NCI-H1105 (cell line): ENCODE measurements at regions not wholly inside any gene's neighbourhood (a gene's known extent, or its start where the extent isn't known, plus 50 kb on each side); places are given as distances from the start of the nearest gene placed in this dataset.
"Not testable (repeated sequence)": the region's sequence is repeated elsewhere in the genome, so short reads cannot be mapped to it uniquely, and the experiment has no call there.

ENCODE experiments used
- DNase-seq: peaks from one replicate; lab custom pipeline; 2025; lab: John Stamatoyannopoulos, UW

DNA sequence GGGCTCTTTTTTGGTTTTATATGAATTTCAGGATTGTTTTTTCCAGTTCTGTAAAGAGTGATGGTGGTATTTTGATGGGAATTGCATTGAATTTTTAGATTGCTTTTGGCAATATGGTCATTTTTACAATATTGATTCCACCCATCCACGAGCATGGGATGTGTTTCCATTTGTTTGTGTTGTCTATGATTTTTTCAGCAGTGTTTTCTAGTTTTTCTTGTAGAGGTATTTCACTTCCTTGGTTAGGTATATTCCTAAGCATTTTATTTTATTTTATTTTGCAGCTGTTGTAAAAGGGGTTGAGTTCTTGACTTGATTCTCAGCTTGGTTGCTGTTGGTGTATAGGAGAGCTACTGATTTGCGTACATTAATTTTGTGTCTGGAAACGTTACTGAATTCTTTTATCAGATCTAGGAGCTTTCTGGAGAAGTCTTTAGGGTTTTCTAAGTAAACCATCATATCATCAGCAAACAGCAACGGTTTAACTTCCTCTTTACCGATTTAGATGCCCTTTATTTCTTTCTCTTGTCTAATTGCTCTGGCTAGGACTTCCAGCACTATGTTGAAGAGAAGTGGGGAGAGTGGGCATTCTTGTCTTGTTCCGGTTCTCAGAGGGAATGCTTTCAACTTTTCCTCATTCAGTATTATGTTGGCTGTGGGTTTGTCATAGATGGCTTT is 69.4 kb upstream of the GNG12 start:
- not testable (repeated sequence) for DNase-seq

DNA sequence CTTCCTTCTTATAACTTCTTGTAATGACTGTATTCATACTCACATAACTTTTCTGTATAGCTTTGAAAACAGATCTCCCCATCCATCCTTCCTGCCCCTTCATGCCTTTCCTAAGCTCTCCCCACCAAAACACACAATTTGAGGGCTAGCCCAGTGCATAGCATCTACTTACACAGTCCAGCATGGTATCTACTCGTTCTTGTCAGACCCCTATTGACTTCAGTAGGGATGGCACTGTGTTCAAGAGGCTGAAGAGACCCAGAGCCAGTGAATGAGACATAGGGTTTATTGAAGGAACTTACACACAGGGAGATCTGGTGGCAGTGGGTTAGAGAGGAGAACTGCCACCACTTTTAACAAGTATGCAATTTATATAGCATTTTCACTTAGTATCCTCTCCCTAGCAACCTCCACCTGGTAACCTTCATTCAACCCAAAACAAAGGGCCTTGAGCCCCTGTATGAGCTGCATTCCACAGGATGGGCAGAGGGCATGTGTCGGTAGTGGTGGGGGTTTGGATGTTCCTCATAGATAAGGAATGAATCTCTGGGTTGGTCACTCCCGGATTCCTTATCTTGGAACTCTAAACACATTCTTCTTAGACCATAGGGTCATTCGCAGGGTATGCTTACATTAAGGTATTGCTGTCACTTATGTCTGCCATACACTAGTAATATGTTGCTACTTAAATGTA is 64.9 kb upstream of the GNG12 start:
- DNase-seq: no peak

DNA sequence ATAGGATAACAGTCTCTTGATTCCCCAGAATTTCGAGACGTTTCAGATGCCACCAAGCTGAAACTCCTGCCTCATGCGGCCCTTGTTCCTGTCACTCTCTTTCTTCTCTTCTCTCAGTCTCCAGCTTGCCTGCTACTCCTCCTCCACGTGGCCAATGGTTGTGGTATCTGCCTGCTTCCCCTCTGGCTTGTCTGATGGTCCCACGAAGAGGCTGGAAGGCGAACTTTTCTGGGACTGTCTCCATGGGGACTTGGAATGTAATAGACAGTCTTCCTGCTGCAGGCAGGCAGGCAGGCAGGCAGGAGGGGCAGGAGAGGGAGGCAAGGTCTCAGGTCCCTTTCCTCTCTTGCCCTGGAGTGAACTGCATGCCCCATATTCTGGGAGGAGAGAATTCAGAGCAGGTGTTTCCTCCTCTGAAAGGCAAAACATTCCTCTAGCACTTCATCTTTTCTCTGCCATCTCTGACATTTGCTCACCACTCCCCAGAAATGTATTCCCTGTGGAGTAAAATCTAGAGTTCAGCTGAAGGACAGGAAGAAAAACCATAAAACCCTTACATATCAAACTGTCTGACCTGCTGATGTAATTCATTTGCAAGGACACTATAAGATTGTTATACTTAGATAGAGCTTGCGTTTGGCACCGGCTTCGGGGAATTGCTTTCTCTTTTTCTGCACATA is 64.1 kb upstream of the GNG12 start:
- DNase-seq: no peak

DNA sequence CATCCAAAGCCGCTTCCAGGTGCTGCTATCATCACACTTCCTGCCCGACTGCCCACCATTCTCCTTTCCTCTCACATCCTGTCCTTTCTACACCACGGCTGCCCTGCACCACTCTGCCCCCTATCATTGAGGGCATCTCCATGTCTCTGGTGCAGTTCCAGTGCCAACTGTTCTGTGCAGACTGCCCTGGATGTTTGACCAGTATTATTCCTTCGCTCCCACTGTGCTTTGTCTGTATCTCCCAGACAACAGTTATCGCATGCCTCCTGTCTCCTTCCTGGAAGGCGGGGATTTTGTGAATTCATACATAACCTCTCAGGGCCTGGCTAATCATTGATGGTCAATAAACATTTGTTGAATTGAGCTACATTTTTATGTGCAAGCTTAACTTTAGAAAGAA is 63.6 kb upstream of the GNG12 start:
- no peak for DNase-seq

DNA sequence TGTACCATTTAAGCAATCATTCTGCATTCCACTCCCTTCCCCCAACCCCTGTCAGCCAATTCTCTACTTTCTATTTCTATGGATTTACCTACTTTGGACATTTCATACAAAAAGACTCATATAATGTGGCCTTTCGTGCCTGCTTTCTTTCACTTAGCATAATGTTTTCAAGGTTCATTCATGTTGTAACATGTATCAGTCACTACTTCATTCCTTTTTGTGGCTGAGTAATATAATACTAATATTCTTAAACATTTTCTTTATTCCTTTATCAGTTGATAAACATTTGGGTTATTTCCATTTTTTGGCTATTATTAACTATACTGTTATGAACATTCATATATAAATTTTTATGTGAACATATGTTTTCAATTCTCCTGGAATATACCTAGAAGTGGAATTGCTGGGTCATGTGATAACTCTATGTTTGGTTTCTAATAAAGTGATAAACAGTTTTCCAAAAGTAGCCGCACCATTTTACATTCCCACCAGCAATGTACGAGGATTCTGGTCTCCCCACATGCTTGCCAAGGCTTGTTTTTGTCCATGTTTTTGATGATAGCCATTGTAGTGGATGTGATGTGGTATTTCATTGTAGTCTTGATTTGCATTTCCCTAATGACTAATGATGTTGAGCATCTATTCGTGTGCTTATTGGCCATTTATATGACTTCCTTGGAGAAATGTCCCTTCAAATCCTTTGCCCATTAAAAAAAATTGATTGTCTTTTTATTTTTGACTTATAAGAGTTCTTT is 61.9 kb upstream of the GNG12 start:
- DNase-seq: no peak

DNA sequence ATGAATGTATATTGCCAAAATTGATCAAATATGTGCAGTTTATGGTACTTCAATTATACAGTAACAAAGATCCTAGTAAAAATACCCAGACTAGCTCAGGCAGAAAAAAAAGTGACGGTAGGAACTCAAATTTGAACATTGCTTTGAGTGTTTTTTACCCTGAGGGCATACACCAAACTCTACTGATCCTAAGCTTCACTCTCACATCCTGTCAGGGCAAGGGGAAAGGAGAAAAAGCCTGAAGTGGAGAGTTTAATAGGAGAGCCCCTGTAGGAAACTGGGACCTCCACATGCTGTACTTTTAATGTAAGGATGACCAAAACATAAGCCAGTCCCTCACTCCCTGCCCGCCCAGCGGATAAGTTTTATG is 59.8 kb upstream of the GNG12 start:
- no peak for DNase-seq

DNA sequence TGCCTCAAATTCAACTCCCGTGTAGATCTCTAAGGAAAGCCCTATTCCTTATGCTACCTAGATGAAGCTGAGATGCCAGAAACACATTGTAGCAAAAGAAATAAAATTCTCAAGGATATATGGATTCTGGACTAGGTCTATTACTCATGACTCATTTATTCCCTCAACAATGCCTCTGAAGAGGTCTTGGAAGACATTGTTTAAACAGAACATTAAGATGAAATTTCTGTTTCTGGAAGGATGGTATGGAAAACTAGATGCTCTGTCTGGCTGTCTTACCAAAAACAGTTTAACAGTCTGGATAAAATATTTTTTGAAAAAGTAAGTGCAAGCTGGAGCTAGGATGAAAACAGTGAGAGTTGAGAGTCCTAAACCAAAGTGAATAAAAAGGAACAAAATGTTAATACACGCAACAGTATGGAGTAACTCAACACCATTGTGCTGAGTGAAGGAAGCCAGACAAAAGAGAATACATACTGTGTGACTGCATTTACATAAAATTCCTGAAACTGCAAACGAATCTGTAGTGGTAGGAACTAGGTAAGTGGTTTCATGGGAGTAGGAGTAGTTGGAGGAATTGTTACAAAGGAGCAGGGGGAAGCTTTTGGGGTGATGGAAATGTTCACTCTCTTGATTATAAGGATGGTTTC is 59.3 kb upstream of the GNG12 start:
- DNase-seq: no peak

DNA sequence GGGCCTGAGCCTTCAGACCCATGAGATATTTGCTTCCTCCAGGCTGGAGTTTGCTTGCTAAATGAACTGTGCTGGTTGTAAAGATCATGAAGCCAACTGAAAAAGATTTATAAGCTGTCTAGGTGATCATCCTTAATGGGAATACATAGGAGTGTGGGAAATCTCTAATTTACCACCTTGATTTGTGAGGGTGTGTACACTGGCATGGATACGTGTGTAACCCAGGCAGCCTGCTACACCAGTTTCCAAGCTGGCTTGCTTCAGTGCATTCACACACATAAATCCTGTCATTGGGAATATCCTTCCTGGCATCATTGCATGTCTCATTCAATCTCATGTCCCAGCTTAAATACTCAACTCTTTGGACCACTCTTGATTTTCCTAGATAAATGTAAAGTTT is 57.6 kb upstream of the GNG12 start:
- DNase-seq: no peak

DNA sequence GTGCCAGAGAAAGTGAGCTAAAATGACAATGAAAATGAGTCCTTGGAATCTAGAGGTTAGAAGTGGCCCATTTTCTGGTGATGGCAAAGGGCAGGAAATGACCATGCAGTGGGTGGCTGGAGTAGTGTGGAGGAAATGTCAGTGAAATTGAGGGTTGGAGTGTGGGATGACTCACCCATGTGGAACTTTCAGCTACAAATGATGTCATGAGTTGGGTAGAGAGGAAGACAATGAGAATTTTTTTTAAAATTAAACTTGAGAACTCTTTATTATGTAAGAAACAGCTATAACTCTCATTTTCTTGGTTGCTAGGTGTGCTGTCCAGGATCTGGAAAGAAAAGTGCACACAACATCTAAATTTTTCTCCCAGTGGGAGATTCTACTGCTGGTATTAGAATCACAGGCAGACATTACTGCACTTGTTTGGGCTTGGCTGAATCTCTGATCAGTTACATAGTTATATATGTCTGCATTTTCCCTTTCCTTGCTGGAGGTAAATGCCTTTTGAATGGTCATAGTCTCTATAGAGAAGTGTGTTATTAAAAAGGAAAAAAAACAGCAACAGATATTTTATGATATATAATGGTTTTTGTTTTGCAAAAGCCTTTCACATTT is 56.8 kb upstream of the GNG12 start:
- DNase-seq: no peak

DNA sequence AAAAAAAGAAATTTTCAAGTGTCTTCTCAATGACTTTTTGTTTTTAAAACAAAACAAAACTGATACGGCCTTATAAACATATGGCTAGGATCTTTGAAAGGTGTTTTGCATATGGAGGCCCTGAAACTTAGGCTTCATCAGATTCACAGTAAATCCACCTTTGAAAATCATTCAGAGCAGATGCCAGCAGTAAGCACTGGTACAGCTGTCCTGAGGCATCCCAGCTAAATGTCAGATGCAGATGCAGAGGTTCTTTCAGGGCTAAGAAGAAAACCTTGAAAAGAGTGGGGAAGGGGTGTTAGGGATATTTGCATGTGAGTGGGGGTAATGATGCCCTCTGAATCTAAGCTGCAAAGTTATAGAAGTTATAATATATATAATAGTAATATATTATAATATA is 56.2 kb upstream of the GNG12 start:
- DNase-seq: no peak

DNA sequence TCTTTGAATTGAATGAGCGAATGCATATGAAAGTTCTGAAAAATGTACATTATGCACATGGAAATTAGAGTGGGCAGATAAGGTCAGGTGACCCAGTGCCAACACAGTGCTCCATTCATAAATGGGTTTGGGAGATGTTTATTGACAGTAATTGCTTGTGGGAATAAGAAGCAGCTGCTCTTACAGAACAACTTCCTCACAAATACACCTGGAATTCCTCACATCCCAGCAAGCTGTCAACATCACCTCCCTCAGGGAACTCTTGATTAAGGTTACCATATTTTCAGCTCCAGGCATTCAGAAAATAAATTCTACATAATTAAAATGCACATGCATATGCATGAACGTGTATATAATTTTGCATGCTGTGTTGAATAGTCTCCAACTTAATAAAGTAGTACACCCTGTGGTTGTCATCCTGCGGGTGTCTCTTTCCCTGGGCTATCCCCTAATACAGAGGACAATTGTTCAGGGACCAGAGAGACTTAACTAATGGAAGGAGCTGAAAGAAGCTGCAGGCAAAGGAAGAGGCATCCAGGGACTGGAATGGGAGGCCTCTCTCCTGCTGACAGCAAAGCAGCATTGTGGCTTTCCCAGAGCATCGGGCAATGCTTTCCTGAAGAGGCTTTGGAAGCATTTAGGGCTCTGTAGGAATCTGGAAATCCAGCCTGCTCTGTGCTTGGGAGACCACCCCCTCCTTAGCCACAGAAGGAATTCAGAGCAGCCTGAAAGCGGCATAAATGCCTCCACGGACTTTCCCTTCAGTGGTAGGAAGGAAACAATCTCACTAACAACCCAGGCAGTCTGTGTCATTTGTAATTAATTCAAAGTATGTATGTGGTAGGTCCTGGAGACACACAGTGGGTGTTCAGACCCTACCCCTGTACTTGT is 55.2 kb upstream of the GNG12 start:
- no peak for DNase-seq

DNA sequence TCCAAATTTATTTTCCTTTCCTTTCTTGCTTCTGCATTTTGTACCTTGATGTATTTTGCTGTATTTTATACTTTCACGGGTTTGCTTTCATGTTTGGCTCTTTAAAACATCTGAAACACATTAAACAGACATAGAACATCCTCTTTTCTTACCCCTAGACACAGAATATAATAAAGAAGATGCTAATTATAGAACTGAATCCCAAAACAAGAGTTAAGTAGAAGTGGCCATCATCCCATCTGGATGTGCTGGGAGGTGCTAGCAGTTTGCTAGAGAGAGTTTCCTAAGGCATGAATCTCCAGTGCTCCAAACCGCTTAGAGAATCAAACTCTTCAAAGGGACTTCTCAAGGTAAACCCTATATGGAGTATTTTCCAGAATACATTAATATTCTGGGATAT is 53.9 kb upstream of the GNG12 start:
- no peak for DNase-seq

DNA sequence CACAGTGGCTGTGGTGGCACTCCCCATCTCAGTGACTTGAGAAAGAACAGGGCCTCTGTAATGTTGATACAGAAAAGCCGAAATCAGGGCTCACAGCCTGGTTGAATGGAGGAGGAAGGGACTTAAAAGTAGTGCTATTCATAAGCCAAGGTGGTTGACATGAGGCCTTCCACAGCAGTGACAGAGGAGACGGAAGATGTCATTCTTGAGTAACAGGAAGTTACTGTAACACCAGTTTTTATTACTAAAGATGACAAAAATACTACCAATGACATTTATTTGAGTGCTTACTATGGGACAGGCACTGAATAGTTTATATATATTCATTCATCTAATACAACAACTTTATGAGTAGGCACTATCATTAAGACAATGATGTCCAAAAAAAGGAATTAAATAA is 52.8 kb upstream of the GNG12 start:
- DNase-seq: no peak

DNA sequence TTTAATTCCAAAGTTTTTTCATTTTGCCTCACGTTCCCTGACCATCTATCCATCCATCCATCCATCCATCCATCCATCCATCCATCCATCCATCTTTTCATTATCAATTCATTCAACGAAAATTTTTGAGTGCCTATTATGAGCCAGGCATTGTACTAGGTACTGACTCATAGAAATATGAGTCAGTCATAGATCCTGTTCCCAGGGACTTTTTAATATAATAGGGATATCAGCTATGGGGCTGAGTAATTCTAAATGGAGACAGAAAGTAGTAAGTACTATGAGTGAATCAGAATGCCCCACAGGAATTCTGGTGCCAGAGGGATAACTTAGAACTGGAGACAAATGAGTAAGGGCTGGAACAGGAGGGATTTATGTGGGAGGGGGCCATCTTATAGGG is 49.8 kb upstream of the GNG12 start:
- no peak for DNase-seq
